Aorta (tissue), 5 donors: ENCODE measurements at regions not wholly inside any gene's neighbourhood (a gene's known extent, or its start where the extent isn't known, plus 50 kb on each side); places are given as distances from the start of the nearest gene placed in this dataset.
"Not testable (repeated sequence)": the region's sequence is repeated elsewhere in the genome, so short reads cannot be mapped to it uniquely, and the experiment has no call there.

Experiments
- ATAC-seq: fragments of 200-7000 bp; cut with Tn5 transposase; one replicate; pipeline ENCODE4 v1.9.1; 2022; ENCODE audit warnings: moderate library complexity; ENCODE audit not compliant: low FRiP score
- DNase-seq, 2 donors: peaks; one replicate each; pipeline ENCODE4 v3.0.0-alpha.2; 2020
- H3K27ac ChIP-seq, 2 donors: one replicate each; pipeline ENCODE4 v1.5.1; 2013; ENCODE audit warnings: low read length in 2 of 2, mild to moderate bottlenecking in 2 of 2, moderate library complexity in 2 of 2, control low read depth in 1 of 2, inconsistent platforms in 1 of 2, low read depth in 1 of 2
- H3K27me3 ChIP-seq, 2 donors: one replicate each; pipeline ENCODE4 v1.6.1; 2013; ENCODE audit warnings: control low read depth in 1 of 2, low read length in 1 of 2, mild to moderate bottlenecking in 1 of 2, moderate library complexity in 1 of 2; ENCODE audit not compliant: insufficient read depth in 2 of 2, control insufficient read depth in 1 of 2
- H3K36me3 ChIP-seq, 2 donors: one replicate each; pipeline ENCODE4 v1.6.1; 2013; ENCODE audit warnings: control low read depth in 1 of 2, low read length in 1 of 2, mild to moderate bottlenecking in 1 of 2; ENCODE audit not compliant: insufficient read depth in 2 of 2, control insufficient read depth in 1 of 2
- H3K4me1 ChIP-seq, 2 donors: one replicate each; pipeline ENCODE4 v1.6.1; 2013; ENCODE audit warnings: low read length in 2 of 2, control low read depth in 1 of 2, mild to moderate bottlenecking in 1 of 2, moderate library complexity in 1 of 2; ENCODE audit not compliant: insufficient read depth in 2 of 2, control insufficient read depth in 1 of 2
- H3K4me3 ChIP-seq, 2 donors: one replicate each; pipeline ENCODE4 v1.5.1; 2013; ENCODE audit warnings: low read length in 2 of 2, control low read depth in 1 of 2, mild to moderate bottlenecking in 1 of 2
- H3K9me3 ChIP-seq: one replicate; pipeline ENCODE4 v1.6.1; 2013; ENCODE audit warnings: mild to moderate bottlenecking, low read length; ENCODE audit not compliant: control insufficient read depth
- WGBS, 2 donors: extraction: QIAGEN DNeasy Blood & Tissue Kit; methylation state at CpG; one replicate each; pipeline ENCODE4 v1.1.7; 2013; 5-methylcytosine and 5-hydroxymethylcytosine counted together
- intact Hi-C, 2 donors: fragments of 100-400 bp; cut with DNase I; formaldehyde crosslinking; loops; one replicate each; pipeline versions ENCODE4 v1.14.2 to v1.15.0; 2022
- donor health status: healthy with polysubstance abuse.
- donor health status: Bipolar disorder and iron deficiency.
- donor health status: DM: no; HTN: no; CAD: no.
- donor health status: DM: no; HTN: no; CAD: no.
- donor health status: DM: yes; HTN: yes; CAD: no.

GRCh38 chr21:6110716-6111343, 4410.6 kb upstream of the TPTE start:
- DNase-seq, H3K27ac ChIP-seq, H3K9me3 ChIP-seq, H3K36me3 ChIP-seq, H3K4me1 ChIP-seq, H3K4me3 ChIP-seq, intact Hi-C loops, H3K27me3 ChIP-seq: not testable (repeated sequence)
- ATAC-seq, result peak; percentile 95
- WGBS, 2 donors, result no CpG with 5 or more reads among the region's 110 CpGs

- WGBS, 2 donors, result 1% methylated on average over 11 of the region's 46 CpGs; no CpG with 5 or more reads in 1 of the 2 donors
- H3K4me3 ChIP-seq, H3K27me3 ChIP-seq, intact Hi-C loops, H3K4me1 ChIP-seq, ATAC-seq, H3K9me3 ChIP-seq, H3K27ac ChIP-seq, H3K36me3 ChIP-seq: not testable (repeated sequence)
- peak; percentile 34 to 74 for DNase-seq
Measured at GRCh38 chr21:6111354-6111753, 4410.0 kb upstream of the TPTE start.

GRCh38 chr21:6118336-6118735, 4403.0 kb upstream of the TPTE start:
- ATAC-seq (peak; percentile 20), DNase-seq (peak; percentile 21 to 22)
- intact Hi-C loops, H3K9me3 ChIP-seq, H3K36me3 ChIP-seq, H3K27me3 ChIP-seq, H3K4me1 ChIP-seq, H3K27ac ChIP-seq, H3K4me3 ChIP-seq: not testable (repeated sequence)
- WGBS, 2 donors, result 81% methylated on average over 5 of the region's 18 CpGs; no CpG with 5 or more reads in 1 of the 2 donors

GRCh38 chr21:6120863-6121262, 4400.5 kb upstream of the TPTE start:
- 97 to 100% methylated on average over 3 to 15 of the region's 28 CpGs for WGBS, 2 donors
- ATAC-seq, H3K4me1 ChIP-seq, H3K4me3 ChIP-seq, intact Hi-C loops, H3K9me3 ChIP-seq, H3K27ac ChIP-seq, H3K36me3 ChIP-seq, H3K27me3 ChIP-seq: not testable (repeated sequence)
- DNase-seq, result peak; percentile 14 to 26

GRCh38 chr21:6122629-6123028, 4398.8 kb upstream of the TPTE start:
- intact Hi-C loops, H3K27me3 ChIP-seq, H3K9me3 ChIP-seq, H3K36me3 ChIP-seq, H3K27ac ChIP-seq, ATAC-seq, DNase-seq, H3K4me3 ChIP-seq, H3K4me1 ChIP-seq: not testable (repeated sequence)
- 92 to 95% methylated on average over 4 to 10 of the region's 13 CpGs for WGBS, 2 donors

- H3K4me3 ChIP-seq, ATAC-seq, H3K27me3 ChIP-seq, H3K27ac ChIP-seq, H3K36me3 ChIP-seq, DNase-seq, H3K4me1 ChIP-seq, intact Hi-C loops, H3K9me3 ChIP-seq: not testable (repeated sequence)
- no CpG with 5 or more reads among the region's 6 CpGs for WGBS, 2 donors
Measured at GRCh38 chr21:6123224-6123623, 4398.2 kb upstream of the TPTE start.

GRCh38 chr21:6125549-6126240, 4395.7 kb upstream of the TPTE start:
- H3K27me3 ChIP-seq, intact Hi-C loops, H3K4me3 ChIP-seq, H3K27ac ChIP-seq, H3K9me3 ChIP-seq, H3K4me1 ChIP-seq, H3K36me3 ChIP-seq: not testable (repeated sequence)
- WGBS, 2 donors, result 84% methylated on average over 7 of the region's 24 CpGs; no CpG with 5 or more reads in 1 of the 2 donors
- ATAC-seq, result peak; percentile 53
- peak; percentile 25 to 26 for DNase-seq

GRCh38 chr21:6126976-6127732, 4394.2 kb upstream of the TPTE start:
- H3K4me1 ChIP-seq, H3K27me3 ChIP-seq, ATAC-seq, H3K9me3 ChIP-seq, H3K36me3 ChIP-seq, H3K4me3 ChIP-seq, H3K27ac ChIP-seq, intact Hi-C loops: not testable (repeated sequence)
- DNase-seq, result peak; percentile 5 to 45
- WGBS, 2 donors, result 51 to 77% methylated on average over 4 to 24 of the region's 43 CpGs
